ENCODE measurements at regions not wholly inside any gene's neighbourhood (a gene's known extent, or its start where the extent isn't known, plus 50 kb on each side); places are given as distances from the start of the nearest gene placed in this dataset.

GRCh38 chr18:65017372-65017760, 733.4 kb upstream of the CDH7 start:
- H3K27me3 ChIP-seq (ENCODE audit: insufficient read depth, poor library complexity, severe bottlenecking): no peaks in the 10 kb centered on the region

GRCh38 chr18:65016631-65017371, 734.0 kb upstream of the CDH7 start:
- no peak for TF ChIP-seq CTCF (IDR thresholded peaks at IDR 0.05; ENCODE audit: poor library complexity, severe bottlenecking)
- H3K27me3 ChIP-seq (ENCODE audit: insufficient read depth, poor library complexity, severe bottlenecking): no peaks in the 10 kb centered on the region
- H3K36me3 ChIP-seq (ENCODE audit: low read depth): no peaks in the 10 kb centered on the region
- H3K27ac ChIP-seq (ENCODE audit: poor library complexity, severe bottlenecking): no peak overlapping the region
- no peak for DNase-seq (ENCODE audit: low spot score)
- ATAC-seq (ENCODE audit: low read depth): no peak
- H3K4me1 ChIP-seq (ENCODE audit: insufficient read depth, poor library complexity, severe bottlenecking): no peaks in the 10 kb centered on the region
- no peaks in the 10 kb centered on the region for H3K9me3 ChIP-seq (ENCODE audit: severe bottlenecking)
- H3K4me3 ChIP-seq (ENCODE audit: severe bottlenecking): no peak overlapping the region

More at GRCh38 chr18:65017372-65017760, 733.4 kb upstream of the CDH7 start:
- no peaks in the 10 kb centered on the region for H3K9me3 ChIP-seq (ENCODE audit: severe bottlenecking)
- no peak for TF ChIP-seq CTCF (IDR thresholded peaks at IDR 0.05; ENCODE audit: poor library complexity, severe bottlenecking)
- H3K4me3 ChIP-seq (ENCODE audit: severe bottlenecking): no peak overlapping the region
- no peak overlapping the region for H3K27ac ChIP-seq (ENCODE audit: poor library complexity, severe bottlenecking)
- ATAC-seq (ENCODE audit: low read depth) (no peak), DNase-seq (ENCODE audit: low spot score) (no peak)
- no peaks in the 10 kb centered on the region for H3K4me1 ChIP-seq (ENCODE audit: insufficient read depth, poor library complexity, severe bottlenecking)
- H3K36me3 ChIP-seq (ENCODE audit: low read depth): no peaks in the 10 kb centered on the region

GRCh38 chr18:64994370-64994769, 756.4 kb upstream of the CDH7 start:
- DNase-seq (ENCODE audit: low spot score) (no peak), ATAC-seq (ENCODE audit: low read depth) (peak; percentile 35; the same call in 1 of the 3 replicates)
- TF ChIP-seq CTCF (IDR thresholded peaks at IDR 0.05; ENCODE audit: poor library complexity, severe bottlenecking): no peak
- no peaks in the 10 kb centered on the region for H3K27me3 ChIP-seq (ENCODE audit: insufficient read depth, poor library complexity, severe bottlenecking)
- H3K4me1 ChIP-seq (ENCODE audit: insufficient read depth, poor library complexity, severe bottlenecking): no peaks in the 10 kb centered on the region
- H3K36me3 ChIP-seq (ENCODE audit: low read depth): no peaks in the 10 kb centered on the region
- no peak overlapping the region for H3K4me3 ChIP-seq (ENCODE audit: severe bottlenecking)
- H3K9me3 ChIP-seq (ENCODE audit: severe bottlenecking): no peaks in the 10 kb centered on the region
- no peak overlapping the region for H3K27ac ChIP-seq (ENCODE audit: poor library complexity, severe bottlenecking)

- no peak for DNase-seq (ENCODE audit: low spot score)
Observed at GRCh38 chr18:64993695-64994094, 757.1 kb upstream of the CDH7 start.

More at GRCh38 chr18:64993695-64994094, 757.1 kb upstream of the CDH7 start:
- no peaks in the 10 kb centered on the region for H3K27me3 ChIP-seq (ENCODE audit: insufficient read depth, poor library complexity, severe bottlenecking)
- no peak overlapping the region for H3K4me3 ChIP-seq (ENCODE audit: severe bottlenecking)
- H3K27ac ChIP-seq (ENCODE audit: poor library complexity, severe bottlenecking): no peak overlapping the region
- H3K9me3 ChIP-seq (ENCODE audit: severe bottlenecking): no peaks in the 10 kb centered on the region
- 0 out of 3 replicates have a peak, but pooled peaks have one; percentile 17 for ATAC-seq (ENCODE audit: low read depth)
- no peak for TF ChIP-seq CTCF (IDR thresholded peaks at IDR 0.05; ENCODE audit: poor library complexity, severe bottlenecking)
- H3K4me1 ChIP-seq (ENCODE audit: insufficient read depth, poor library complexity, severe bottlenecking): no peaks in the 10 kb centered on the region
- H3K36me3 ChIP-seq (ENCODE audit: low read depth): no peaks in the 10 kb centered on the region

Measured in RWPE2 (cell line).